HUDEP-2 (cell line): ENCODE measurements at regions not wholly inside any gene's neighbourhood (a gene's known extent, or its start where the extent isn't known, plus 50 kb on each side); places are given as distances from the start of the nearest gene placed in this dataset.

Experiments
- DNase-seq, 76 experiments: peaks; one replicate each; lab custom pipeline; 2025; ENCODE audit not compliant: unreplicated experiment in 76 of 76; lab: John Stamatoyannopoulos, UW

DNA sequence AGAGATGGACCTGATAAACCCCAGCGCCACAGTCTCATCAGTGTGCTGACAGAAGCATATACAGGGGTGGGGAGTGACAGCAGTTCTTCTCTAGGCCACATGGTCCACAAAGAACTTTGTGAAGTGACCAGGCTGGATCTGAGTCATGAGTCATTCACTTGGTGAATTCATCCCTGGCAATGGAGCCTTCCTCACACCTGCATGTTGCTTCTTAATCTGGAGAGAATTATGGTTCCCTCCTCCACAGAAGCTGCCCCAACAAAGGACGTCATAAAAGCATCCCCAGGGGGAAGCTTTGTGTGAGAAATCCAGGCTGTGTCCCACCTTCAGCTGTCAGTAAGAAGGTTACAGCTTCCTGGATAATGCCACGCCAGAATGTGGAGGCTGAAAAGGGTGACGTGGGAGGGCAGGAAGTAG lies 215.6 kb upstream of the MAF start:
- DNase-seq: no peak

DNA sequence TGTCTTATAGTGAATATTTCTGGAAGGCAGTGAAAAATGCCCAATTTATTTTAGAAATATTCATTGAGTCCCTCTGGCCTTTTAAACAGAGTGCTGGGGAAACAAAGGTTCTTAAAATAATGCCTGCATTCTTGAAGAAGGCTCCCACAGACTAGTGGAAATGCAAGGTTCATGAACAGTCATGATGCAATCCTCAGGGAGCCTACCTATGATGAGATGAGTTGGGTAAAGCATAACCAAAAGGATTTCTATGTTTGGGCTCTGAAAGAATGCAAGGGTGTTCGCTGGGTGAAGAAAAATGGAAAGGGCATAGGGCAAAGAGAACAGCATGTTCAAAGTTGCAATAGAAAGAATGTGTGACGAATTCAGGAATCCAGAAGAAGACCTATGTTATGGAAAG lies 214.5 kb upstream of the MAF start:
- DNase-seq: no peak

DNA sequence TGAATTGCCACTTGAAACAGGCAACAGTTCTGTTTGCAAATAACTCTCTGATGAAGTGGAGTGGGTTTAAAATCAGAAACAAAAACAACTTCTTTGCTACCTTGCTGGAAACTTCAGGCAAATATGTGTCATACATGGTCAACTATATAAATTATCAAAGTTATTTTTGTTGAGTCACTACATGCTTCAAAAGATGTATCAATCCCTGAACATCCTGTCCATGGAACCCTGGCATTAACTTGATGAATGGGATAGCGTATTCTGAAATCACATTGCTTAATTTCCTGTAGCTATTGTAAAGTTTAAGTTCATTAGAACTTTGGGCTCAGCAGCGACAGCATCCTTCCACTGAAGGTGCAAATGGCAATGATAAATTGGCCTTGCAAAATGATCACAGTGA lies 213.6 kb upstream of the MAF start:
- DNase-seq: no peak

DNA sequence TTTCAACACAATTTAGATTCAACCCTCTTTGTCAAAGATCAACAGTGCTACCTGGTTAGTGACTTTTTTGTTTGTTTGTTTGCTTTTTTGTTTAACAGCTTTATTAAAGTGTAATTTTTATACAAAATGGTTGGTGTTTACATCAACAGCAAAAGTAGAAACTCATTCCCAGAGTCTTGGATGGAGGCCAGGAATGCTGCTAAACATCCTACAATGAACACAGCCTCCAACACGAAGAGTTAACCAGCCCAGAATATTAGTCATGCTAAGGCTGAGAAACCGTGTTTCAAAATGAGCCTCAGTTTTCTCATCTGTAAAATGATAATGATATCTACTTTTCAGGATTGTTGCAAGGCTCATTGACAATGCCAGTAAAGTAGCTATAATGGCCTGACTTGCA lies 211.0 kb upstream of the MAF start:
- no peak for DNase-seq

DNA sequence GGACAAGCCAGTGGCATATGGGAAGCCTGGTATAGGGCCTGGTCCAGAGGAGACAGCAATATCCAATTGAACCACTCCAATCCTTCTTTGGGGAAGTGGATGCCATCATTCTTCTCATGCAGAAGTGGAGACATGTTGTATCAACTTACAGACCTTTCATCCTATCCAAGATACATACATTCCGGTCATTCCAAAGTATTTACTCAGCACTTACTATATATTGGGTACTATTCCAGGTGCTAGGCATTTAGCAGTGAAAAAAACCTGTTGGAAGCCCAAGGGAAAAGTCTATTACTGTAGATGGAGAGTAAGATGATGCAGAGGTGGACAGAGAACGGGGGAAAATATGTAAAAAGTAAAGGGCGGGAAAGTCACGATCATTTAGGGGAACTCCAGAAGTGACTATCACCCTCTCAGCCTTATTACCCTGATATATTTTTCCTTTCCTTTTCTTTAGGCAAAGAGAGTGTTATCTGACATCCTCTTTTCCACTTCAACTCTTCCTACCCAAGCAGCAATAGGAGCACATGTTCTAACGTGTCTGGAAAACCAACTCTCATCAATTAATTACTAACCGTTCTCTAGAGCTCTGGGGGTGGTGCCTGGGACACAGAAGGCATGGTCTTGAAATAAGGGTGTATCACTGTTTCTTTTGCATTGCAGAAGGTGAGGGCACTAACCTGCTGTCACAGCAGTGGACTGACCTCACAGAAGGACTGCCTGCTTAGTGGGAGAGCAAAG lies 210.1 kb upstream of the MAF start:
- DNase-seq: no peak

DNA sequence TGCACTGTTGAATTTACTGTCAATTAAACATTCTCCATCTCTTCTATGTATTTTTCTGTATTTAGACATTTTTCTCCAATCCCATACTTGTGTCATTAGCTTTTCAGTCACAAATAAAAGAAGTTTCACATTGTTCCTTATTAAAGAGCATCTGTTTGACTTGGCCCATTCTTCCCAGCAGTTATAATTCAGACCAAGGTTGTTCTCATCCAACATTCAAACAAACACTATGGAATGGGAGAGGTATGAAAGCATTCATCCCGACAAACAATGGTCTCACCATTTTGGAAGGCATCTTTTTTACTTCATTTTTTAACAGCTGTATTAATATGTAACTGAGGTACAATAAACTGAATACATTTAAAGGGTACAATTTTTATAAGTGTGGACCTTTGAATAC lies 208.8 kb upstream of the MAF start:
- no peak for DNase-seq

DNA sequence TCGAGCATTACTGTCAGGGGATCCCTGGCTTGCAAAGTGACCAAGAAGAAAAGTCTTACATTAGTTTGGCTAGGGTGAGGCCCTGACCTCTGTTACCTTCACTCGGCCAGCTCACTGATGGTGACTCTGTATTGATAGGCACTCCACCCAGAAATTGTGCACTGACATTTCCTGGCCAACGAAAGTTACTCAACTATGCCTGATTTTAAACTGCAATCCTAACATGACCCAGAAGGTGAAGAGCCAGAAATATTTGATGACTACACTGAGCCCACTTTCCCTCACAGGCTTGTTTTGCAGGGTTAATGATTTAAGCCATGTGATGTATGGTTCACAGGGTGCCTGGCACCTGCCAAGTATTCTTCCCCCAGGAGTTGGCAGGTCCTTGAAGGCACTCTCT lies 208.2 kb upstream of the MAF start:
- DNase-seq: no peak

DNA sequence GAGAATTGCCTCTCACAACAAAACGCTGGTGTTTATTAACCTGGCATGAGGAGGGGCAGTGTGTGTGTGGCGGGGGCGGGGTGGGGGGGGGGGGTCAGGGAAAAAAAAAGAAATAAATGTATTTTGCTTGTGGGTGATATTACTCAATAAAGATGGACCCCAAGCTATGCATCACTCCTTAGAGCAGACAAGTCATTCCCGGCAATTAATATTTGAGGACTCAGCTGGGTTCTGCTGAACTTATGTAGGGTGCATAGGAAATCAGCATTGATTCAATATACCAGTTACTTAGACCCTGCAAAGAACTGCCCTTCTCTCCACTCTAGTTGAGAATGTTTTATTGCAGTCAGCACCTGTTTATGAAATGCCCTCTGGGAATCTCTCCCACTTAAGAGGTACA lies 206.2 kb upstream of the MAF start:
- DNase-seq: no peak

DNA sequence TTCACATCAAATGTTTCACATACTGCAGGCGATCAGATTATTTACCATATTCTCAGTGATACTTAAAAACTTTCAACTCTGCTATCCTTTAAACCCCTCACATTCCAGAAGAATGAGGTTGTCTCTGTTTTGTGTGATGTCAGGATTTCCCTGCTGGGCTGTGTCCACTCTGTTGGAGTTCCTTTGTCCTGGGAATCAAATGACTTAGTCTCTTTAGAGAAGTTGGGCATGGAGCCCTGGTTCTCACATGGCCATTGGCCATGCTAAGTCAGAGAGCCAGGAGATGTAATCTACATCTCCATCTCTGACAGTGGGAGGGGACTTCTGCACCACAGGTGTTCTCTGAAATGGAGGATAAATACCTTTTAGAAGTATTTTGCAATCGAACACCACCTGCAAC lies 205.1 kb upstream of the MAF start:
- DNase-seq: no peak

DNA sequence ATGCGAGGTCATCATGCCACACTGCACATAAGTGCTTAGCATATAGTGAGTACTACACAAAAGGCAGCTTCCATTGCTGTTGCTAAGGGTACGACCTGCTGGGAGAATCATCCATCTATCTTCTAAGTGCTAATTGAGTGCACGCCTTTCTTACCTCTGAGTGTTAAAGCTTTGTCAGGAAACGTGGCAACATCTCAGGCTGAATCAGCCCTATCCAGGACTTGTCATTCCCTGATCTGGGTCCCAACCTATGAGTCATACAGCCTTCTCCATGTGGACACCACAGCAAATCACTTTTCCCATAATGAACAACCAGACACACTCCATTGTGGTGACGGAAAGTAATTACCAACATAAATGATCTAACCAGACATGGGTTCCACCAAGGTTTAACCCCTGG lies 201.1 kb upstream of the MAF start:
- no peak for DNase-seq

DNA sequence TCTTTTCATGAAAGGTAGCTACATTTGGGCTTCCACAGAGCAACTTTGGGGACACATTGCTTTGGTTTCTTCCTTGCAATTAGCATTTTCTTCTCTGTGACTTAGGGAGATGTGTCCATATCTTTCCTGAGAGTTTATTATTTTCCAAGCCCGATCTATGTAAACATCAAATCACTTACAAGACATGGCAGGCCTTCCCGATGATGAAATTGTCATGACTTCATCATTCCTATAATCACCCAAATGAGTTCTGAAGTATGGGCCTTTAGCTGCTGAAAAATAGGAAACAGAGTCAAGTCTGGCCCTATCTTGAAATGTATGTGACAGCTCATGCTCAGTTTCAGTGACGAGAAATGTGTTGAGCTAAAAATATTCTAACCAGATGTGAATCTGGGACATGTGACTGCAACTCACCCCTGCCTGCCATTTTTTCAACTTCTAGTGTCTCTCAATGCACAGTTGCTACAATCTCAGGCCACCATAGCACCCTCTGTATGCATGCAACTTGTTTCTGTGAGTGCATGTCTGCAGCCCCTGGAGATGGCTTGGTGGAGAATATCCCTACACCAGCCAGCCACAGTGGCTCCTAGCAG lies 199.6 kb upstream of the MAF start:
- DNase-seq: no peak

DNA sequence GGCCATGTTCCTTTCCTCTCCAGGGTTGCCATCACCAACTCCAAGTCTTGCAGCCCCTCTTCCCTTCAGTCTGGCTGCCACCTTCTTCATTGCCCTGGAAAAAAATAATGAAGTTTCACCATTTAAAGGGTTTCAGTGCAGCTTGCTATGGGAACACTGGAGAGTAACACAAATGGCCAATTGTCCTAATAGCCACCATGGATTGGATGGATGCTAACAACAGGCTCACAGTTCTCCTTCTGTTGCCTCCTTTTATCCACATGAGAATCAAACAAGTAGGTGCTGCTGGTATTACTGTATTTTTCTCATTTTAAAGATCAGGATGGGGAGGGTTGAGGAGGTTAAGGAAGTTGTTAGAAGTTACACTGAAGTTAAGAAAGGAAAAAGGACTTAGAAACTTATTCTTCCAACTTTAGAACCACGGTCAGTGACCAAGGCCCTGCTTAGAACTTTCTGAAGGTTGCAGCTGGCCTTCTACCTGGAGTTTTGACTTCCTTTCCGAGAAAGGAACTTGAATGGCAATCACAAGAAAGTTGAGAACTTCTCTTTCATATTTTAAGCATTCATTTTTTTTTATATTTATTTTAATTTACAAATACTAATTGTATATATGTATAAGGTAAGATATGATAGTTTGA lies 198.0 kb upstream of the MAF start:
- no peak for DNase-seq

DNA sequence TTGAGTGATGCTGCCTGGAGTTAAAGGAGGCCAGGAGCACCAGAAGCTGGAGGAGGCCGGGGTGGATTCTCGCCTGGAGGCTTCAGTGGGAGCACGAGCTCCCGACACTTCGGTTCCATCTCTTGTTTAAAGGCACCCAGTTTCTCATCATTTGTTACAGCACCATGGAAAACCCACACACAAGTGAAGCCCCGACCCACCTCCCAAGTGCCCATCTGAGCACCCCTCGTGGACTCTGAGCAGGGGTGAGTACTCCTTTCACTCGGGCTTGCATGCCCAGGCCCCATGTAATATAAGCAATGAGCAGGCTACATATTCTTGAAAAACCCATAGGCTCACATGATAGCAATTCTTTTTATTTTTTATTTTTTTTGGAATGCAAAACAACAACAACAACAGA lies 196.9 kb upstream of the MAF start:
- DNase-seq: no peak

DNA sequence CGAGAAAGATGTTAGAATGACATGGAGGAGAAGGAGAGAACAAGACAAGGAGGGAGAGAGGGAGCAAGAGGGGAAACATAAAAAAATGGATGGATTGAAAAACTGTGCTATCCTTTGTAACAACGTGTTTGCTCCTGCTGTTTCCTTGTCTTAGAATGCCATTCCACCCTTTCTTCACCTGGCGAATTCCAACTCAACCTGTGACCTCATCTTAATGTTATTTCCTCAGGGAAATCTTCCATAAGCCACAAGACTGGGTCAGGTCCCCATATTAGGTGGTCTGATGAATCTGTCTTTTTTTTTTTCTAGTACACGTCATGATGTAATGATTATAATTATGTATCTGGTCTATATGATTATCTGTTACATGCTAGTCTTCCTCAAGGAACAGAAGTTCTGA lies 195.0 kb upstream of the MAF start:
- DNase-seq: no peak

DNA sequence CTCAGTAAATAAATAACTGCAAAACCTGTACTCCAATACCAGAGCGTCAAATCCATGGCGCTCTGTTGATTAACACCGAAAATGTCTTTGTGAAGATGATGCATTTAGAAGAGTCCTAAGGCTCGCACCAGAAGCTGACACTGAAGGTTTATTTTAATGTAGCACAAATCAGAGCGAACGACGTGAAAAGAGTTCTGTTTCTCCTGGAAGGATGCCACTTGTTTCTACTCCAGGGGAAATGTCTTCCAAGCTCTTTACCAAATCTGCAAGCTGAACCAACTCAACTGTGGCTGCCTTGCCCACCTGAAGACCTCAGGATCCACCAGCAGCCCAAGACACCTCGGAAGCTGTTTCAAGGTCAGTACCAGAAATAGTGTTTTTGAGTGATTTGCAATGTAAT lies 194.4 kb upstream of the MAF start:
- no peak for DNase-seq

DNA sequence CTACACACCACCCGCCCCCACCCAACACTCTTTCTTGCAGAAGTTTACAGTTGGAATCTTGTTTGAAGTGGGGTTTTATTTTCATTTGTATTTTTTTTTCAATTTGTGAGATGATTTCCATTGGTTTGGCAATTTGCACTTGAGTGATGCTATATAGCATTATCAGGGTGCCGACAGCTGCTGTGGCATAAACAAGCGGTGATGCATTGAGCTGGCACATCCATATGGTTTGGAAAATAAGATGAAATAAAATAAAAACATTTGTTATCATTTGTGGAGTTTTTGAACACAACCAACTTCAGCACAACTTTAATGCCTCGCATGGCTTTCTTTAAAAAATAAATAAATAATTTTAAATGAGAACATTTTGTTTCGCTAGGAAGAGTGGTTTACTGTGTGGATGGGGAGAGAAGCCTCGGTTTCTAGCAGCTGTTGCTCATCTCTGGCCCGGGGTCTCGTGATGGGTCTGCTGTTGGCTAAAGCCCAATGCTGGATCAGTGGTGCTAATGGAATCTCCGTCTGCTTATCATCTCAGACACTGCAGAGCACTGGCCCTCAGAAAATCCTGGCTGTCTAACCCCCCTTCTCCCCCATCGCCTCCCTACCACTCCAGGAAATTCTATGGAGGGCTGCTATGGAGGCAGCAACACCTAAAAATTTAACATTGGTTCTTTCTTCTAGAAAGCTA lies 192.3 kb upstream of the MAF start:
- no peak for DNase-seq

DNA sequence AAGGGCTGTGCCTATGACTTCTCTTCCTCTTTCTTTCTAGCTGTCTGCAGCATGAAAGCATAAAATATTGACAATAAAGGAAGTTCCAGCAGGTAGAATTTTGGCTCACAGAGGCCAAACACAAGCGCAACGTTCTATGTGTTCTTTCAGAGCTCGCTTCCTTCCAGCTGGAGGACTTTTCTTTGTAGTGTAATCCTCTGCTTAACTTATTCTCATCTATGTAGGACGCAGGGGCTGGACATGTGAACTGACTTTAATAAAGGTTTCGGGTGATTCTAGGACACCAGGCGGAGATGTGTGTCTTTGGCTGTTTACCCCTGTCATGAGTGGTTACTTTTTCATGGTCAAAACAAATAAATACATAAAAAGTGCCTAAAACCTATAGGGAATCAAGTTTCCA lies 191.5 kb upstream of the MAF start:
- DNase-seq: no peak

DNA sequence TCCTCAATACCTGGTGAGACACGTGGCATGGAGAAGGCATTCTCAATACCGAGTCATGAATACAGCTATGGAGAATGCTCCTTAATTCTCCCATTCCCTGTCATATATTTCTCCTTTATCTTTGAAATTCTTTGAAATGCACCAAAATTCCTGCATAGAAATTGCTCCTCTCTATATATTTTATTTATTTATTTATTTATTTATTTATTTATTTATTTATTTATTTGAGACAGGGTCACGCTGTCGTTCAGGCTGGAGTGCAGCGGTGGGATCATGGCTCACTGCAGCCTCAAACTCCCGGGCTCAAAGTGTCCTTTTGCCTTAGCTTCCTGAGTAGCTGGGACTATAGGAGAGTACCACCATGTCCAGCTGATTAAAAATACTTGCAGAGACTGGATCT lies 190.3 kb upstream of the MAF start:
- DNase-seq: no peak

DNA sequence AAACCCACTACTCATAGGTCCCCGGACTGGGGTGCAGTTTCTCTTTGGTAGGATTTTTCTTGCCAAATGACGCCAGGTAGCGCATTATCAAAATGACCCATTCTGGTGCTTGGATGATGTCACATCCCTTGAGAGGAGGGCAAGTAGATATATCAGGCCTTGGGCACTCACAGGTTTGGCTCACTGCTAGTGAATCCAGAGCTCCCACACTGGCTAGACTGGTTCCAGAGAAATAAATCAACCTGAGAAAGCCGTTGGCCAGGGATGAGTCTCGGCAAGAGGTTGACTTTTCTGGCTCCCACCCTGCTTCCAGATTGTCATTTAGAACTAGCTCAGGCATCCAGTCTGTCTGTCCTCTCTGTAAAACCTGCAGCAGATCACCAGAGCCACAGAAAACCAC lies 188.4 kb upstream of the MAF start:
- DNase-seq: no peak

DNA sequence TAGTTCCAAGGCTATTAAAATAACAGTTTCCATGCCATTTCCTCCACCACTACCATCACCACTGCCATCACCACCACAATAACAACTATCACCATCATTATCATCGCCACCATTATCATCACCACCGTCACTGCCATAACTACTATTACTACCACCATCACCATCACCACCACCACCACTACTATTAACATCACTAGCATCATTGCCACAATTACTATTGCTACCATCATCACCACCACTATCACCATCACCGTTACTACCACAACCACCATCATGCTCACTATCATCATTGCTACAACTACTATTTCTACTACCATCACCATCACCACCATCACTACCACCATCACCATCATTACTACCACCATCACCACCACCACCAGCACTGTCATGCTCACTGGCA lies 185.9 kb upstream of the MAF start:
- no peak for DNase-seq

DNA sequence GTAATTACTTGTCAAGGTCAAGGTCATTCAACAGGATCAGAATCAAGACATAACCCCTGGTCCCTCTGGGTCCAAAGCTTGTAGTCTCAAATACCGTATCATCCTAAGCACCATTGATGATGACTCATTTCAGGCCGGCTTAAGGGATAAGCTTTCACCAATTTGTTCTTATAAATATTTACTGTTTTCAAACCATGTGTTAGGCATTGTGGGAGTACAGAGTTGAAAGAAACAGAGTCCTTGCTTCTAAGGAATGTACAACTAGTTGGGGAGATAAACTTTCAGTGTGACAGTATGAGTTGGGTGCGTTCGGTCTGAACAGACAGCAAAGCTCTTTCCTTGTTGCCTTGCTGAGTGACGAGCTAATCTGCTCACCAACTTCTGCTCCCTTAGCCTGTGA lies 183.5 kb upstream of the MAF start:
- no peak for DNase-seq

DNA sequence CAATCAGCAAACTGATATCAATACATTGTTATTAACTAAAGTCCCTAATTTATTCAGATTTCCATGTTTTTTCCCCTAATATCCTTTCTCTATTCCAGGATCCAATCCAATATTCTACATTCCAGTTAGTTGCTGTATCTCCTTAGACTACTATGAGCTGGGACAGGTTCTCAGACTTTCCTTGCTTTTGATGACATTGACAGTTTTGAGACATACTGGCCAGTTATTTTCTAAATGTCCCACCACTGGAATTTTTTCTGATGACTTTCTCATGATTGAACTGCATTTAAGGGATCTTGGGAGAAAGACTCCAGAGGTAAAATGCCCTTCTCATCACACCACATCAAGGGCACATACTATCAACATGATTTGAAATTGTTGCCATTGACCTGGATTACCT lies 177.1 kb upstream of the MAF start:
- no peak for DNase-seq
